ENCODE measurements at regions not wholly inside any gene's neighbourhood (a gene's known extent, or its start where the extent isn't known, plus 50 kb on each side); places are given as distances from the start of the nearest gene placed in this dataset.

GRCh38 chr4:183821076-183821853, 83.8 kb upstream of the STOX2 start:
- TF ChIP-seq CTCF (conservative IDR thresholded peaks at IDR 0.05 in 1 of 2, IDR thresholded peaks at IDR 0.05 in 1 of 2; ENCODE audit: extremely low read depth in 1 of 2, insufficient read depth in 1 of 2, low read depth in 1 of 2, low read length in 2 of 2), result no peak
- TF ChIP-seq EZH2 (IDR thresholded peaks at IDR 0.05; ENCODE audit: borderline replicate concordance, low read length), result no peak

Measured in mammary epithelial cell (primary cell).